RCC 7860 (cell line): ENCODE measurements at regions not wholly inside any gene's neighbourhood (a gene's known extent, or its start where the extent isn't known, plus 50 kb on each side); places are given as distances from the start of the nearest gene placed in this dataset.
A peak's percentile ranks its signal among the peaks of the same experiment; 100 is the strongest.
"Not testable (repeated sequence)": the region's sequence is repeated elsewhere in the genome, so short reads cannot be mapped to it uniquely, and the experiment has no call there.

Experiments used
- DNase-seq: peaks from one replicate; pipeline ENCODE4 v3.0.0-alpha.2; 2015; ENCODE audit warnings: low spot score
- FAIRE-seq: peaks from 2 replicates; lab custom pipeline; 2012; peaks lifted over from hg19 to GRCh38; lab: Jason Lieb, UNC

- FAIRE-seq (no peak), DNase-seq (no peak)
Observed at GRCh38 chr10:52368725-52369124, 54.6 kb downstream of the DKK1 start.

DNA sequence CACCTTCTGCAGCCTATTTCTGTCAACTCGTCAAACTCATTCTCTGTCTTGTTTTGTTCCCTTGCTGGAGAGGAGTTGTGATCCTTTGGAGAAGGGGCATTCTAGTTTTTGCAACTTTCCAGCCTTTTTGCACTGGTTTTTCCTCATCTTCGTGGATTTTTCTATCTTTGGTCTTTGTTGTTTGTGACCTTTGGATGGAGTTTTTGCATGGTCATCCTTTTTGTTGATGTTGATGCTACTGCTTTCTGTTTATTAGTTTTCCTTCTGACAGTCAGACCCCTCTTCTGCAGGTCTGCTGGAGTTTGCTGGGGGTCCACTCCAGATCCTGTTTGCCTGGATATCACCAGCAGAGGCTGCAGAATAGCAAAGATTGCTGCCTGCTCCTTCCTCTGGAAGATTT, 60.1 kb downstream of the DKK1 start:
- not testable (repeated sequence) for DNase-seq, FAIRE-seq

DNA sequence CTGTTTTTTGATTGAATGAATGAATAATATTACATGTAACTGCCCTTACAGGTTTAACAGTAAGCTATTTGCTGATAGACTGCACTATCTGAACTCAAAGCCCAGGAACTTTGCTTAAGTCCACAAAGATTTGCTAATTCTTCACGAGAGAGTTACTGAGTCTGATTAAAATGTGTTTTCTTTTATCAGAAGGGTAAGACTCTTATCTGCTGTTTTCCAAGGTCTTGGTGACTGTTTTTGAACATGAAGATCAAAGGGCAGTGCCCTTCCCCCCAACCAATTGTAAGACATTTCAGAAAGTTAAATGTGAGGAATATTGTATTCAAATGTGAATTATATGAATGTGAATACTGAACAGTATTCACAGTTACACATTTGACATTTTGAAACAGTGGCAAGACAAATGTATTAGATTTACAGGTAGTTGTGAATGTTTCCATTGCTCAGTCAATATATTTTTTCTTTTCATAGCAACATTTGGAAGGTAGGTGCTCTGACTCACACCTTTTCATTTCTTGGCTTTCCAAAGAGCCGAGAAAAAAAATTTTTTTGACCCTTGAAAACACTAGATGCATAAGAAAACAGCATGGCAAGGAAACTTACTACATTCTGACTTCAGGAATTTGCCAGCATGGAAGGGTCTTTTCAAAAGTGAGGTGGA, 62.7 kb downstream of the DKK1 start:
- DNase-seq (no peak), FAIRE-seq (no peak)

- DNase-seq (no peak), FAIRE-seq (no peak)
Observed at GRCh38 chr10:52378124-52378523, 64.0 kb downstream of the DKK1 start.

GRCh38 chr10:52379287-52379686, 65.2 kb downstream of the DKK1 start:
- FAIRE-seq = no peak
- no peak for DNase-seq

DNA sequence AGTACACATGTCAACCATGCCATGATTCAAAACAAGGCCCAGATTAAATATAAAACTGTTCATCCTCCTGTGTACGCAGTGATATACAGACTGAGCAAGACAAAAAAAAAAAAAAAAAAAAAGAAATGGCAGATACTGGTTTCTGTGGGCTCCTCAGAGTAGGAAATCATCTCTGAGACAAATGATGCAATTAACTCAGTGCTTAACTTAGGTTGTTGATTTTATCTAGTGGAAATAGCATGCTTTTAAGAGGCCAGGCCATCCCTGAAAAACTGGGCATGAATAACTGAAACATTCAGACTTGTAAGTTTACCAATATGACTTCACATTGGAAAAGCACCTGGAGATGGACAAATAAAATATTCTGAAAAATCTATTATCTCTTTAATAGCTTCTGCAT, 69.0 kb downstream of the DKK1 start:
- DNase-seq (no peak), FAIRE-seq (no peak)

- no peak for DNase-seq
- FAIRE-seq = no peak
Observed at GRCh38 chr10:52387744-52388143, 73.7 kb downstream of the DKK1 start.

DNA sequence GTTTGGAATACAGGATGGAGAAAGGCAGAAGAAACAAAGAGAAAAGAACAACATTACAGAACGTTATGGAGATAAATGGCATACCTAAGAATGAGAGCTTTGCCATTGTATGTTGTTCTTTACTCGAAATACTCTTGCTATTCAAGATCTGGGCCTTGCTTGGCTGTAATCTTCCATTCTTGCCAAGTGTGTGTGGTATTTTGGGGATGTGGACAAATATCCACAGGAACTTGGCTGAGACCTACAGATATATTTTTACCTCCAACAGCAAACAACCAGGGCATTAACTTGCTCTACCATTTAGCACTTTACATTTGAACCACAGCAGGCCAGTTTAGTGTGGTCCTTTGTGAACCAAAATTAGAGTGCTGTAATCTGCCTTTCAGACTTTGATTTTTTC, 76.3 kb downstream of the DKK1 start:
- FAIRE-seq (no peak), DNase-seq (no peak)

DNA sequence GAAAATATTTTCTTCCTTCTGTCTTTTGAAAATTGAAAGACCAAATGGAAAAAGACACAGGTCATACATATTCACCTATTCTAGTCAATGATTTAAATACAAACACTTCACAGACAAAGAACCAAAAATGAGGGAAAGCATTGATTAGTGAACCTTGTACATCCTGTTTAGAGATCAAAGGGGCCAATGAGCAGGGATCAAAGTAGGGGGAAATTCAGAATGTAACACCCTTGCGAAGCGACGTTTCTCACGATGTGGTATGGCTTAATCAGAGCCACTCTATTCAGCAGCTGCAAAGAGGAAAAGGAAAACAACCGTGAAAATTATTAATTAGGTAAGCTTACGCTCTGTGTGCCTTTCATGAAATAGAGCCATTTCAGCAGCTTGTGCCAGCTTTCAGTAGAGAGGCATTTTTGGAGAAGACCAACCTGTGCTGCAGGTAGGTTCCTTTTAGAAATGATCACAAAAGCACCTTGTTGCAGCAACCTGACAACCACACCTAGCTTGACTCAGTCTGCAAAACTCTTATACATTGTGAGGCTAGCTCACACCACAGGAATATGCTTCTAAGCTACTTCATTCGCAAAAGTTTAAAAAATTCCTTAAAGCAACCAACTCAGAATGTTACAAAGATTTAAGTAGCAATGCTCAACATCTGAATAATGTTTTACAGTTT, 78.0 kb downstream of the DKK1 start:
- no peak for DNase-seq
- FAIRE-seq = no peak

GRCh38 chr10:52394246-52394645, 80.2 kb downstream of the DKK1 start:
- peak; percentile 35 for FAIRE-seq
- DNase-seq = no peak

DNA sequence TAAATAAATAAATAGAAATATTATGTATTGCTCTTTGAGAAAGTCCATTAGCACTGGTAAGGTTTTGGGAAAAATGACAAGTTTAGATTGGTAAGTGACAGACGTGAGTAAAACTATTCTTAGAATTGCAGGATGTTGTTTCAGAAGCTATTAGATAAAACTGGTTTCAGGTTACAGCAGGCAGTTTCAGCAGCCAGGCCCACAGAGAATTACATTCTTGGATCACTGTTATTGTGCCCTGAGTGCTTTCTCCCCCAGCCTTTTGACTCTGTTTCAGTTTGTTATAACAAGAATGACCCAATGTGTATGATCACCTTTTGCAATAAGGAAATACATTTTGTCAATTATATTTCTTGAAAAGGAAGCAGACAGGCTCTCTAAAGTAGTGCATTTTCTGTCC, 86.5 kb downstream of the DKK1 start:
- FAIRE-seq = no peak

DNA sequence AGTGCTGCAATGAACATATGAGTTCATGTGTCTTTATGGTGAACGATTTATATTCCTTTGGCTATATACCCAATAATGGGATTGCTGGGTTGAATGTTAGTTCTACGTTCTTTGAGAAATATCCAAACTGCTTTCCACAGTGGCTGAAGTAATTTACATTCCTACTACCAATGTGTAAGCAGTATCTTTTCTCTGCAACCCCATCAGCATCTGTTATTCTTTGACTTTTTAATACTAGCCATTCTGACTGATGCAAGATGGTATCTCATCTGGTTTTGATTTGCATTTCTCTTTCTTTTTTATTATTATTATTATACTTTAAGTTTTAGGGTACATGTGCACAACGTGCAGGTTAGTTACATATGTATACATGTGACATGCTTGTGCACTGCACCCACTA, 89.7 kb downstream of the DKK1 start:
- FAIRE-seq, DNase-seq: not testable (repeated sequence)

More for the DNA sequence above, 86.5 kb downstream of the DKK1 start:
- no peak for DNase-seq

- FAIRE-seq (no peak), DNase-seq (no peak)
Observed at GRCh38 chr10:52409195-52409594, 95.1 kb downstream of the DKK1 start.

DNA sequence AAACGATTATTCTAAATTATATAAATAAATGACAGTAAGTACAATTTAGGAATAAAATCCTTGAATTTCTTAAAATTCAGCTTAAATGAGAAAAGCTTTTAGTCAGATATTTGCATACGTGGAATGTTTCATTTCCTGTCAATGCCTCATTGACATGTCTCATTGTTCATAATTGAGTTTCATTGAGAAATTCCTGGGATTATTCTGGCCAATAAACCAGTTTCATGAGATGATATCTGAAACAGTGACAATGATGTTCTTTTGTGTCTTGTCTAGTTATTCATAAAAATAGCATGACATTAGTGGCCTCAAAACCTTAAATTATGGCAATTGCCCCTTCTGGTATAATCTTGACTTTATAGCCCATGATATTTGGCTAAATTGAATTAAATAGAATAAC, 95.8 kb downstream of the DKK1 start:
- DNase-seq (no peak), FAIRE-seq (no peak)

DNA sequence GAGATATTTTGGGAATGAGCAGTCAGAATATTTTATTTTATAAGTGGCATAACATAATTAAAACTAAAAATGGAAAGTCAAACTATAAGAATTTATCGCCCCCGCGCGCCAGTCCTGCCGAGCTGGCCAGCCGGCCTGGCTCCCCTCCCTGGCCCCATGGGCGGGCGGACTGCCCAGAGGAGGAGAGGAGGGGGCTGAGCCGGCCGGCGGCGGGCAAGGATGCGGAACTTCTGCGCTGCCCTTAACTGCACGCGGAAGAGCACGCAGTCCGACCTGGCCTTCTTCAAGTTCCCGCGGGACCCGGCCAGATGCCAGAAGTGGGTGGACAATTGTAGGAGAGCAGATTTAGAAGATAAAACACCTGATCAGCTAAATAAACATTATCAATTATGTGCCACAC, 96.8 kb downstream of the DKK1 start:
- FAIRE-seq (no peak), DNase-seq (no peak)

DNA sequence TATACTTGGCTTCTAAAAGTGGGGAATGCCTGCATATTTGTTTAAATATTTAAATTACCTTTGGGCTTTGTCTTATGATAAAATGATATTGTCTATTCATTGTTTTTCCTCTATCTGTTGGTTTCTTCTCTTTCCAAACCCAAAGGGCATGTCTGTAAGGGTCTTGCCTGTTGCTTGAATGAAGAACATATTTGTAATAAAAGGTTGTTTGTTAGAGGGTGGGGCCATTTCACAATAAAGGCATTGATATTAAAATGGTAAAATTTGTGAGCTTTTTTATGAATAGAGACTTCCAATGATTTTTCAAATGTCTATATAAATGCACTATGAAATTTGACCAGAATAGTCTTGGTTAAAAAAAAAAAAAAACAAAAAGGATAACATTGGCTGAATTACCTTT, 105.2 kb downstream of the DKK1 start:
- DNase-seq (no peak), FAIRE-seq (no peak)

- DNase-seq (peak; percentile 81), FAIRE-seq (peak; percentile 74)
Observed at GRCh38 chr10:52420656-52421055, 106.6 kb downstream of the DKK1 start.

DNA sequence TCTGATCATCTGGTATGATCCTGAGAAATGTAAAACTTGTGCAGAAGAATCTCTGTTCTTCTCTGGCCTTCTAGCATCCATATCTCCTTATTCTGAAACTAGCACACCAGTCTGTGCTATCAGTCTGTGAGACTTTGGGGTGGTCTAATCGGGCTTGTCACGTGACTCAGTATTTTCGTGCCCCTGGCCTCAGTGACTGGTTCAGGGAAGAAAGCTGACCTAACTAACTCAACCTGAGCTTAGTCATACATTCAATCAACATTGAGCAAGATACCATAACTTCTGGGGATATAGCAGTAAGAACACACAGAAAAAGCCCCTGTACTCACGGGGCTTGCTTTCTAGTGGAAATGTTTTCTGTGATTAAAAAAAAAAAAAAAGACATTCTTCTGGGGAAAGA, 109.3 kb downstream of the DKK1 start:
- no peak for FAIRE-seq

GRCh38 chr10:52424341-52424740, 110.3 kb downstream of the DKK1 start:
- no peak for FAIRE-seq
- DNase-seq = no peak

More for the DNA sequence above, 109.3 kb downstream of the DKK1 start:
- peak; percentile 39 for DNase-seq

- FAIRE-seq = no peak
- no peak for DNase-seq
Observed at GRCh38 chr10:52434734-52435133, 120.7 kb downstream of the DKK1 start.

DNA sequence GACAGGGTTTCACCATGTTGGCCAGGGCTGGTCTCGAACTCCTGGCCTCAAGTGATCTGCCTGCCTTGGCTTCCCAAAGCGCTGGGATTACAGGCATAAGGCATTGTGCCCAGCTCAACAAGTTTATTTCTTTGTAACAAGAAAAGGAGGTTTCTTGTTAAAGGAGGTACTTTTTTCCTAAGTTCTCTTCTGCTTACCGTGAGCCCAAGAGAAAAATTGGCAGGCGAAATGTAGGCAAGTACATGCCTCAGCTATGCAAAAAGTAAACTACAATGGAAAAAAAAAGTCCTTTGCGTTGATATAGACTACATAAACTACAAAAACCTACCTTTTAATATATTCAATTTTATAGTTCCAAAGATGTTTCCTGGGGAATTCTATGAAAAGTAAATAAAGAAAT, 122.6 kb downstream of the DKK1 start:
- DNase-seq (no peak), FAIRE-seq (no peak)

DNA sequence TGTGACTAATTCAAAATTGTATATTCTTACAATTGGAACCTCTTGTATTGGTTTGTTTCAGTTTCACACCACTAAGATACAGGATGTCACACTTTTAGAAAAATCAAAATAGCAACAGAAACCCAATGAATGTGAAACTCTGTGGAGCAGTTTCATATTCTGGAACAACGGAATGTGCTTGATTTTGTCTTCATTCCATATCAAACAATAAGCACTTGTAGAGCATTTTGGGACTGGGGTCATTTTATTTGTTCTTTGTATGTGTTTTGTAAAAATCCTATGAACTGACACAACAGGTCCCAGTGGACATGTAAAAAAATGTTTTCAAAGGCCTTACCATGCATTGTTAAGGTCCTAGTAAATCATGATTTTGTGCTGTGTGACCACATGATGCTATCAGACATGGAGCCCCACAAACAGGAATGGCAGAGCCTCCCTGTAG, 123.1 kb downstream of the DKK1 start:
- FAIRE-seq = no peak
- DNase-seq = no peak

GRCh38 chr10:52438119-52438518, 124.0 kb downstream of the DKK1 start:
- no peak for FAIRE-seq

More at GRCh38 chr10:52438119-52438518, 124.0 kb downstream of the DKK1 start:
- no peak for DNase-seq
